Stimulated activated CD4-positive, alpha-beta T cell treated with anti-CD3 and anti-CD28 coated beads, TNF-alpha, amount 100 ng/mL, for 24 hours (primary cell): ENCODE measurements at regions not wholly inside any gene's neighbourhood (a gene's known extent, or its start where the extent isn't known, plus 50 kb on each side); places are given as distances from the start of the nearest gene placed in this dataset.
"Not testable (repeated sequence)": the region's sequence is repeated elsewhere in the genome, so short reads cannot be mapped to it uniquely, and the experiment has no call there.

Source experiments
- DNase-seq, 3 experiments: peaks; one replicate each; pipeline ENCODE4 v3.0.0-alpha.2; 2020; ENCODE audit warnings: low read depth in 3 of 3

GRCh38 chr17:20387549-20387948 lies 79.8 kb downstream of the LGALS9B start:
- DNase-seq: not testable (repeated sequence)

GRCh38 chr17:20381358-20382300 lies 85.7 kb downstream of the LGALS9B start:
- peak in 1 of 3 experiments; percentile 3 for DNase-seq

- DNase-seq: not testable (repeated sequence)
Measured at GRCh38 chr17:20380625-20381024, 86.7 kb downstream of the LGALS9B start.

GRCh38 chr17:20379251-20379650 lies 88.1 kb downstream of the LGALS9B start:
- not testable (repeated sequence) for DNase-seq

GRCh38 chr17:20376642-20377041 lies 90.7 kb downstream of the LGALS9B start:
- DNase-seq: not testable (repeated sequence)

- not testable (repeated sequence) for DNase-seq
Measured at GRCh38 chr17:20375745-20376144, 91.6 kb downstream of the LGALS9B start.
